NCI-H2196 treated with DMSO at 0.1 percent for 48 hours (cell line): ENCODE measurements at regions not wholly inside any gene's neighbourhood (a gene's known extent, or its start where the extent isn't known, plus 50 kb on each side); places are given as distances from the start of the nearest gene placed in this dataset.

ENCODE experiments used
- DNase-seq: peaks from one replicate; lab custom pipeline; 2025; ENCODE audit not compliant: unreplicated experiment; lab: John Stamatoyannopoulos, UW

DNA sequence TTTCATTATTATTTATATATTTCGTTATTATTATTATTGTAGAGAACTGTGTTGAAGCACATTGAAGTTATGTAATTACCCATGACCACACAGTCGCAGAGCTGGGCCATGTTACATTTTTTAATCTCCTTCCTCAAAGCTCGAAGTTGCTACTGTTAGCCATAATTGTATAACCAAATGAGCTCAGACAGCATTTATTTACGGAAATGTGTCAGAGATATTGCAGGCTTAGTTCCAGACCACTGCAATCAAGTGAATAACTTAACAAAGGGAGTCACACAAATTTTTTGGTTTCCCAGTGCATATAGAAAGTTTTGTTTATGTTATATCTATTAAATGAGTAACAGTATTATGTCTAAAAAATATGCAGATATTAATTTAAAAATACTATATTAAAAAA lies 147.1 kb upstream of the SLITRK1 start:
- no peak for DNase-seq

GRCh38 chr13:84025824-84026223 lies 143.6 kb upstream of the SLITRK1 start:
- DNase-seq: no peak

DNA sequence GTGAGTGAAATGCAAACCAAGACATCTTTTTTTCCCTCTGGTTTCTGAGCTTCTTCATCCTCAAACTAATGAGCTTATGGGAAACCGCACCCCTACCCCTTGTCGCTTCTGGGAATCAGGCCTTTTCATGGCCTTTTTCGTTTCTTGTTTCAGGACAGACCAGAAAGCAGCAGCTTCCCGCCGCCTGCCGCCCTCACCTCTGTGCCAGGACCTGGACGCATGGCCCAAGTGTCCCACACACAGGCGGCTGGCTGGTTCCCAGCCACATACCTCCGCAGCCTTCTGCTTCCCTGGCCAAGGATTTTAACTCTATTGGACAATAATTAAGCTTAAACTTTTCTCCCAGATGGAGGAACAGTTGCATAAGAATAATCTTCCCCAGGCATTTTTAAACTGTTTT lies 114.1 kb upstream of the SLITRK1 start:
- DNase-seq: no peak

GRCh38 chr13:83995930-83996329 lies 113.7 kb upstream of the SLITRK1 start:
- no peak for DNase-seq

GRCh38 chr13:83992566-83993358 lies 110.5 kb upstream of the SLITRK1 start:
- no peak for DNase-seq

DNA sequence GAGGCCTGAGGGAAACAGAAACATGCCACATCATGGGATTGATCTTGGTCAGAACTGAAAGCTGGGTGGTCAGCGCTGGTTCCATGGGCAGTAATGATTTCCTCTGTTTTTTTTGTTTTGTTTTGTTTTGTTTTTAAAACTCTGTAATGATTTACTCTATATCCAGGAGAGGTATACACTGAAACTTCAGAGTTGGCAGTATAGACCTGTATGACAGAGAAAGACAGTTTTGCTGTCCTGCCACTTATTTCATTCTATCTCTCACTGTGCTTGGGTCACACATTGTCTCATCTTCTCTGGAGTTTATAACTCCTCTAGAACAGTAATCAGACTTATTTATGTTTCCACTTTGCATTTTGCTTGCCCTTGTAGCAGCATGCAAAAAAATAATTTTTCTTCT lies 105.1 kb upstream of the SLITRK1 start:
- DNase-seq: no peak

DNA sequence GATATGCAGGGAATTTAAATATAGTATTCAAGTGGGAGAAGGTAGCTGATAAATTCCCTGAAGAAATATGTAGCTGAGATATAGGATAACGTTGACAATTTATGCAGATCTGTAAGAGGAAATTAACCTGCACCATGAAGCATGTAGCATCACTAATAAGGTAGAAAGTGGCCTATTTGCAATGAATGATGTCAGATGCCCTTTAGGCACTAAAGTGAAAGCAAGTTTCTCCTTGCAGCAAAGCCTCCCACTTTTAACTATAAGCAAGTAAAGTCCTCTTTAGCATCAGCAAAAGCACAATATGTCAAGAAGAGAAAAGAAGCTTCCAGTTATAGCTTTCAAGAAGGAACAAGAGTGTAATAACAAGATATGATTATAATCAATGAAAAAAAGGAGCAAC lies 102.5 kb upstream of the SLITRK1 start:
- DNase-seq: no peak

GRCh38 chr13:83980331-83980730 lies 98.1 kb upstream of the SLITRK1 start:
- no peak for DNase-seq

GRCh38 chr13:83975655-83976165 lies 93.4 kb upstream of the SLITRK1 start:
- no peak for DNase-seq

- no peak for DNase-seq
These were observed 76.3 kb upstream of the SLITRK1 start for GRCh38 chr13:83958531-83958930.

- DNase-seq: no peak
These were observed 72.7 kb upstream of the SLITRK1 start for GRCh38 chr13:83955011-83955410.

DNA sequence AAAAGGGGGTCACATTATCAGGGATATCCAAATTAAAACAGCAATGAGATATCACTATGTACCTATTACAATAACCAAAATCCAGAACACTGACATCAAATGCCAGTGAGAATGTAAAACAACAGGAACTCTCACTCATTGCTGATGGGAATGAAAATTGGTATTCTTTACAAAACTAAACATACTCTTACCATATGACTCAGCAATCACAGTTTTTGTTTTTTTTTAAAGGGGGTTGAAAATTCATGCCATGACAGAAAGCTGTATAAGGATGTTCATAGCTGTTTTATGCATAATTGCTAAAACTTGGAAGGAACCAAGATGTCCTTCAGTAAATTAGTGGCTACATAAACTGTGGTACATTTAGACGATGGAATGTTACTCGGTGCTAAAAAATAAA lies 71.6 kb upstream of the SLITRK1 start:
- DNase-seq: no peak

DNA sequence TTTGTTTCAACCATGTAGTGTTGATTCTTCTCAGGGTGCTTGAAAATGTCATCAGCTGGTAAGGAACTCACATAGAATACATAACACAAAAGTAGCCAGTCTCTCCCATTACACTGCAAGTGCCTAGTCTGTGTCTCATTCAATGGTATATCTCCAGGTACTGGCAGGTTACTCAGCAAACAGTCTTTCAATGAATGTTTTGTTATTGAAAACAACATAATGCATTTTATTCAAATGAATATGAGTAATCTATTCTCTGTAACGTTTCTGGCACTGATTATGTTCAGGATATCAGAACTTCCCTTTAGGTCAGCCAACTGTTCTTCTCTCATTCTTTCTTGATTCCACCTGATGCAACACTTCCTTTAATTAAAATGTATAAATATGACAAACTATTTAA lies 68.0 kb upstream of the SLITRK1 start:
- DNase-seq: no peak

GRCh38 chr13:83943530-83944279 lies 61.4 kb upstream of the SLITRK1 start:
- no peak for DNase-seq

DNA sequence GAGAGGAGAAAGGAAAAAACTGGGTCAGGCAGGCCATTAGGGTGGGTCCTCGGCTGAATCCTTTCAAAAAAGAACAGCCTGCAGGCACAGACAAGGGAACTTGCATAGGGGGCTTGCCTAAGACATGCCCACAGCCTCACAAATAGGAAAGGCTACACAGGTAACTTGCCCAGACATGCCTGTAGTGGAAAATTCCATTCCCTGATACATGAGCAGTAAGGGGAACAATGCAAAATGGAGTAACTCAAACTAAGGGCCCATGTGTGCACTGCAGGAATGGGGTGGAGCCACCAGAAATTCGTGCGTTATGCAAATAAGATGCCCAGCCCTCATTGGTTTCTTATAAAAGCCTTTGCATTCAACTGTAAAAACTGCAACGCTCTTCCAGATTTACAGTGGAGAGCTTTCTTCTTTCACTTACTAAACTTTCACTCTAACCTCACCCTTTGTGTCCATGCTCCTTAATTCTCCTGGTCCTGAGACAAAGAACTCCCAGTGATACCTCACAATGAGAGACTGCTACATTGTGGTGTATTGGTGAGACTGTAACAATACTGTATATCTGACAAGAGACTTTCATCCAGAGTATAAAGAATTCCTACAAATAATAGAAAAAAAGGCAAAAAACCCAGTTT lies 59.5 kb upstream of the SLITRK1 start:
- no peak for DNase-seq

DNA sequence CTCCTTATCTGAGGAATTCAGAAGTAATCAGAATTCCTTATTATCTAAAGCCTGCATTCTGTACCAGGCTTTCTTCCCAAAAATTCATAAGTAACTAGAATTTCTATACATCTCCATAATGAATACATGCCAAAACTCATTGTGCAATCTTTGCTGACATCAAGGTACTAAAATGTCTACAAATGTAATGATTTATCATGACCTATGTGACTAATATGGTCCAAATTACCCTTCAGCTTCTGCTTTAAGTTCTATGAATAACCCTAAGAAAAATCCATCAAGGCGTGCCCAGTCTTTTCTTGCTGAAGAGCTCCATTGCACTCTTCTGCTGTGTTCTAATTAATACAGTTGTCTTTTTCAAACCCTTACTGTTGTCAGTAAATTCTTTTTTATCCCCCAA lies 58.5 kb upstream of the SLITRK1 start:
- no peak for DNase-seq

GRCh38 chr13:83937579-83937978 lies 55.3 kb upstream of the SLITRK1 start:
- DNase-seq: no peak

- DNase-seq: no peak
These were observed 53.3 kb upstream of the SLITRK1 start for GRCh38 chr13:83935566-83935965.
